GM19467 (cell line): ENCODE measurements at regions not wholly inside any gene's neighbourhood (a gene's known extent, or its start where the extent isn't known, plus 50 kb on each side); places are given as distances from the start of the nearest gene placed in this dataset.

Source experiments
- ATAC-seq: cut with Tn5 transposase; IDR thresholded peaks from one replicate; pipeline ENCODE4 v1.9.1; 2021; ENCODE audit warnings: mild to moderate bottlenecking, moderate library complexity; ENCODE audit not compliant: unreplicated experiment

- no peak for ATAC-seq
These were observed 121.9 kb upstream of the LGALSL start for GRCh38 chr2:64331849-64332699.

GRCh38 chr2:64336171-64336570 is 117.8 kb upstream of the LGALSL start:
- ATAC-seq = no peak

GRCh38 chr2:64337314-64337713 is 116.6 kb upstream of the LGALSL start:
- no peak for ATAC-seq

GRCh38 chr2:64338108-64338507 is 115.9 kb upstream of the LGALSL start:
- ATAC-seq = no peak

- no peak for ATAC-seq
These were observed 115.0 kb upstream of the LGALSL start for GRCh38 chr2:64338910-64339500.

GRCh38 chr2:64341461-64341860 is 112.5 kb upstream of the LGALSL start:
- ATAC-seq = no peak

- ATAC-seq = no peak
These were observed 111.5 kb upstream of the LGALSL start for GRCh38 chr2:64342195-64343099.

GRCh38 chr2:64344999-64345576 is 108.9 kb upstream of the LGALSL start:
- no peak for ATAC-seq

- no peak for ATAC-seq
These were observed 108.0 kb upstream of the LGALSL start for GRCh38 chr2:64345998-64346397.

GRCh38 chr2:64348386-64349130 is 105.4 kb upstream of the LGALSL start:
- ATAC-seq = no peak

GRCh38 chr2:64349131-64349530 is 104.8 kb upstream of the LGALSL start:
- ATAC-seq = no peak

- no peak for ATAC-seq
These were observed 103.0 kb upstream of the LGALSL start for GRCh38 chr2:64350996-64351395.

- ATAC-seq = no peak
These were observed 101.7 kb upstream of the LGALSL start for GRCh38 chr2:64352292-64352691.

GRCh38 chr2:64354857-64355680 is 98.9 kb upstream of the LGALSL start:
- no peak for ATAC-seq

GRCh38 chr2:64356906-64357305 is 97.1 kb upstream of the LGALSL start:
- ATAC-seq = no peak

- peak; percentile 38 for ATAC-seq
These were observed 94.6 kb upstream of the LGALSL start for GRCh38 chr2:64359171-64359891.

- peak; percentile 77 for ATAC-seq
These were observed 93.9 kb upstream of the LGALSL start for GRCh38 chr2:64359892-64360657.
